Activated CD4-positive, CD25-positive, alpha-beta regulatory T cell treated with anti-CD3 and anti-CD28 coated beads, Interleukin-2, amount 50 U/mL, for 24 hours (primary cell): ENCODE measurements at regions not wholly inside any gene's neighbourhood (a gene's known extent, or its start where the extent isn't known, plus 50 kb on each side); places are given as distances from the start of the nearest gene placed in this dataset.
A peak's percentile ranks its signal among the peaks of the same experiment; 100 is the strongest.
"Not testable (repeated sequence)": the region's sequence is repeated elsewhere in the genome, so short reads cannot be mapped to it uniquely, and the experiment has no call there.

ENCODE experiments used
- ATAC-seq, 2 donors: fragments of 150-1000 bp; cut with Tn5 transposase; one replicate each; pipeline ENCODE4 v1.10.0; 2021; ENCODE audit warnings: mild to moderate bottlenecking in 1 of 2, moderate library complexity in 1 of 2

GRCh38 chr6:74259981-74260380, 564.0 kb downstream of the CD109 start:
- no peak for ATAC-seq

GRCh38 chr6:74256781-74257180, 560.8 kb downstream of the CD109 start:
- no peak for ATAC-seq

GRCh38 chr6:74256381-74256780, 560.4 kb downstream of the CD109 start:
- no peak for ATAC-seq

GRCh38 chr6:74255007-74255406, 559.0 kb downstream of the CD109 start:
- ATAC-seq: not testable (repeated sequence)

- ATAC-seq: peak; percentile 46 to 62
Measured at GRCh38 chr6:74254147-74254546, 558.1 kb downstream of the CD109 start.

GRCh38 chr6:74253261-74253660, 557.3 kb downstream of the CD109 start:
- no peak for ATAC-seq

GRCh38 chr6:74250161-74250818, 554.3 kb downstream of the CD109 start:
- no peak for ATAC-seq

- no peak for ATAC-seq
Measured at GRCh38 chr6:74249658-74250057, 553.7 kb downstream of the CD109 start.

- no peak for ATAC-seq
Measured at GRCh38 chr6:74248966-74249365, 553.0 kb downstream of the CD109 start.

- no peak for ATAC-seq
Measured at GRCh38 chr6:74222768-74223333, 526.8 kb downstream of the CD109 start.

GRCh38 chr6:74213995-74214394, 518.0 kb downstream of the CD109 start:
- no peak for ATAC-seq

- ATAC-seq: no peak
Measured at GRCh38 chr6:74208239-74208638, 512.2 kb downstream of the CD109 start.

- ATAC-seq: no peak
Measured at GRCh38 chr6:74199215-74199915, 503.4 kb downstream of the CD109 start.

GRCh38 chr6:74197310-74197709, 501.3 kb downstream of the CD109 start:
- ATAC-seq: no peak

- no peak for ATAC-seq
Measured at GRCh38 chr6:74187811-74188210, 491.8 kb downstream of the CD109 start.

- no peak for ATAC-seq
Measured at GRCh38 chr6:74182992-74183391, 487.0 kb downstream of the CD109 start.

- ATAC-seq: no peak
Measured at GRCh38 chr6:74181471-74181870, 485.5 kb downstream of the CD109 start.

- ATAC-seq: no peak
Measured at GRCh38 chr6:74177506-74177905, 481.5 kb downstream of the CD109 start.

GRCh38 chr6:74170550-74170949, 474.5 kb downstream of the CD109 start:
- not testable (repeated sequence) for ATAC-seq

GRCh38 chr6:74170118-74170517, 474.1 kb downstream of the CD109 start:
- no peak for ATAC-seq

GRCh38 chr6:74167976-74168375, 472.0 kb downstream of the CD109 start:
- ATAC-seq: no peak

- no peak for ATAC-seq
Measured at GRCh38 chr6:74167511-74167910, 471.5 kb downstream of the CD109 start.

- no peak for ATAC-seq
Measured at GRCh38 chr6:74166849-74167248, 470.8 kb downstream of the CD109 start.

GRCh38 chr6:74161380-74161779, 465.4 kb downstream of the CD109 start:
- ATAC-seq: no peak
